ENCODE measurements at regions not wholly inside any gene's neighbourhood (a gene's known extent, or its start where the extent isn't known, plus 50 kb on each side); places are given as distances from the start of the nearest gene placed in this dataset.

GRCh38 chr2:48145845-48146452 lies 168.5 kb upstream of the FOXN2 start:
- ATAC-seq (peak; percentile 66 to 84), DNase-seq (no peak)
- no peaks in the 10 kb centered on the region for H3K9me3 ChIP-seq
- H3K4me1 ChIP-seq, result peaks cover 17% of the 10 kb centered on the region
- no peak for TF ChIP-seq CTCF (IDR thresholded peaks at IDR 0.05)
- H3K36me3 ChIP-seq, result no peaks in the 10 kb centered on the region
- no peaks in the 10 kb centered on the region for H3K27me3 ChIP-seq (ENCODE audit: low read depth)
- no peak overlapping the region for H3K4me3 ChIP-seq
- no peak overlapping the region for H3K27ac ChIP-seq
- intact Hi-C loops (cut with DNase I), result no loop called here

GRCh38 chr2:48146552-48146951 lies 167.9 kb upstream of the FOXN2 start:
- no peak for DNase-seq
- H3K27me3 ChIP-seq (ENCODE audit: low read depth), result no peaks in the 10 kb centered on the region
- peaks cover 17% of the 10 kb centered on the region for H3K4me1 ChIP-seq
- intact Hi-C loops (cut with DNase I), result no loop called here
- no peak overlapping the region for H3K4me3 ChIP-seq
- H3K36me3 ChIP-seq, result no peaks in the 10 kb centered on the region
- no peak for TF ChIP-seq CTCF (IDR thresholded peaks at IDR 0.05)
- peak; percentile 32 to 58 for ATAC-seq
- H3K9me3 ChIP-seq, result no peaks in the 10 kb centered on the region
- no peak overlapping the region for H3K27ac ChIP-seq

GRCh38 chr2:48147719-48148118 lies 166.8 kb upstream of the FOXN2 start:
- DNase-seq (no peak), ATAC-seq (no peak)
- Histone ChIP-seq H3K27ac (no peak overlapping the region), H3K4me1 (peaks cover 17% of the 10 kb centered on the region), H3K9me3 (no peaks in the 10 kb centered on the region), H3K36me3 (no peaks in the 10 kb centered on the region), H3K27me3 (ENCODE audit: low read depth) (no peaks in the 10 kb centered on the region), H3K4me3 (no peak overlapping the region)
- no peak for TF ChIP-seq CTCF (IDR thresholded peaks at IDR 0.05)
- intact Hi-C loops (cut with DNase I), result no loop called here

- H3K9me3 ChIP-seq, result no peaks in the 10 kb centered on the region
- no peak for DNase-seq
- H3K36me3 ChIP-seq, result no peaks in the 10 kb centered on the region
- no peak for ATAC-seq
- peaks cover 17% of the 10 kb centered on the region for H3K4me1 ChIP-seq
- H3K27ac ChIP-seq, result no peak overlapping the region
- no peak overlapping the region for H3K4me3 ChIP-seq
- TF ChIP-seq CTCF (IDR thresholded peaks at IDR 0.05), result no peak
- intact Hi-C loops (cut with DNase I), result no loop called here
- no peaks in the 10 kb centered on the region for H3K27me3 ChIP-seq (ENCODE audit: low read depth)
Observed at GRCh38 chr2:48148841-48149430, 165.5 kb upstream of the FOXN2 start.

GRCh38 chr2:48157150-48157549 lies 157.3 kb upstream of the FOXN2 start:
- peaks cover 9% of the 10 kb centered on the region for H3K9me3 ChIP-seq
- no peak for TF ChIP-seq CTCF (IDR thresholded peaks at IDR 0.05)
- intact Hi-C loops (cut with DNase I), result no loop called here

More at GRCh38 chr2:48157150-48157549, 157.3 kb upstream of the FOXN2 start:
- no peak for ATAC-seq
- H3K27ac ChIP-seq, result no peak overlapping the region
- no peaks in the 10 kb centered on the region for H3K27me3 ChIP-seq (ENCODE audit: low read depth)
- DNase-seq, result no peak
- no peaks in the 10 kb centered on the region for H3K4me1 ChIP-seq
- H3K4me3 ChIP-seq, result no peak overlapping the region
- no peaks in the 10 kb centered on the region for H3K36me3 ChIP-seq
